ENCODE measurements at regions not wholly inside any gene's neighbourhood (a gene's known extent, or its start where the extent isn't known, plus 50 kb on each side); places are given as distances from the start of the nearest gene placed in this dataset.
"Not testable (repeated sequence)": the region's sequence is repeated elsewhere in the genome, so short reads cannot be mapped to it uniquely, and the experiment has no call there.

GRCh38 chr3:118527514-118528044 is 507.1 kb downstream of the IGSF11 start:
- in situ Hi-C loops (cut with MboI; ENCODE audit: low pct_ligation_motif_present in 1 of 4, low pct_unique_long_range_greater_than_20kb in 1 of 4, low sequenced_read_pairs in 3 of 4) (no loop called here), intact Hi-C loops (cut with DNase I; ENCODE audit: low total_unique reads) (no loop called here)
- no peak for DNase-seq
- Histone ChIP-seq H3K36me3 (no peaks in the 10 kb centered on the region), H3K27me3 (no peaks in the 10 kb centered on the region), H3K4me1 (no peaks in the 10 kb centered on the region), H3K9me3 (no peaks in the 10 kb centered on the region), H3K4me3 (no peak overlapping the region), H3K27ac (no peak overlapping the region)
- TF ChIP-seq POLR2AphosphoS5 (IDR thresholded peaks at IDR 0.05) = no peak
- TF ChIP-seq EP300 (IDR thresholded peaks at IDR 0.05; ENCODE audit: low read depth) = no peak
- no peak for TF ChIP-seq POLR2A (IDR thresholded peaks at IDR 0.05)
- TF ChIP-seq, protein P1, sequence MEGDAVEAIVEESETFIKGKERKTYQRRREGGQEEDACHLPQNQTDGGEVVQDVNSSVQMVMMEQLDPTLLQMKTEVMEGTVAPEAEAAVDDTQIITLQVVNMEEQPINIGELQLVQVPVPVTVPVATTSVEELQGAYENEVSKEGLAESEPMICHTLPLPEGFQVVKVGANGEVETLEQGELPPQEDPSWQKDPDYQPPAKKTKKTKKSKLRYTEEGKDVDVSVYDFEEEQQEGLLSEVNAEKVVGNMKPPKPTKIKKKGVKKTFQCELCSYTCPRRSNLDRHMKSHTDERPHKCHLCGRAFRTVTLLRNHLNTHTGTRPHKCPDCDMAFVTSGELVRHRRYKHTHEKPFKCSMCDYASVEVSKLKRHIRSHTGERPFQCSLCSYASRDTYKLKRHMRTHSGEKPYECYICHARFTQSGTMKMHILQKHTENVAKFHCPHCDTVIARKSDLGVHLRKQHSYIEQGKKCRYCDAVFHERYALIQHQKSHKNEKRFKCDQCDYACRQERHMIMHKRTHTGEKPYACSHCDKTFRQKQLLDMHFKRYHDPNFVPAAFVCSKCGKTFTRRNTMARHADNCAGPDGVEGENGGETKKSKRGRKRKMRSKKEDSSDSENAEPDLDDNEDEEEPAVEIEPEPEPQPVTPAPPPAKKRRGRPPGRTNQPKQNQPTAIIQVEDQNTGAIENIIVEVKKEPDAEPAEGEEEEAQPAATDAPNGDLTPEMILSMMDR (IDR thresholded peaks at IDR 0.05) = no peak

DNA sequence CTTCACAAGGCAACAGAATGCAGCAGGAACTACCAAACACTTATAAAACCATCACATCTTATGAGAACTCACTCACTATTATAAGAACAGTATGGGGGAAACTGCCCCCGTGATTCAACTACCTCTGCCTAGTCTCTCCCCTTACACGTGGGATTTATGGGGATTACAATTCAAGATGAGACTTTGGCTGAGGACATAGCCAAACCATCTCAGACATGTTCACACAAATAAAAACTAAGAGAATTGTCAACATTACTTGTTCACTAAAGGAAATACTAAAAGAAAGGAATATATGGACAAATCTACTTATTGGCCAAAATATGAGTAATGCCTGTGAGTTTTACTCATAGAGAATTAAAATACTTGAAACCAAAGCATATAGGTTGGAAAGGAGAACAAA is 505.1 kb downstream of the IGSF11 start:
- intact Hi-C loops (cut with DNase I; ENCODE audit: low total_unique reads) = no loop called here
- WGBS, 2 donors (ENCODE audit: low coverage in 1 of 2) = 60 to 65% methylated on average over 1 to 2 of the region's 2 CpGs
- no peak overlapping the region for H3K27ac ChIP-seq
- no peaks in the 10 kb centered on the region for H3K4me1 ChIP-seq
- DNase-seq = no peak
- TF ChIP-seq EP300 (IDR thresholded peaks at IDR 0.05; ENCODE audit: low read depth) (no peak), POLR2AphosphoS5 (IDR thresholded peaks at IDR 0.05) (no peak), POLR2A (IDR thresholded peaks at IDR 0.05) (no peak)
- TF ChIP-seq, protein P1 (IDR thresholded peaks at IDR 0.05) = no peak
- H3K27me3 ChIP-seq = no peaks in the 10 kb centered on the region
- in situ Hi-C loops (cut with MboI; ENCODE audit: low pct_ligation_motif_present in 1 of 4, low pct_unique_long_range_greater_than_20kb in 1 of 4, low sequenced_read_pairs in 3 of 4) = no loop called here
- no peaks in the 10 kb centered on the region for H3K36me3 ChIP-seq
- H3K9me3 ChIP-seq = no peaks in the 10 kb centered on the region
- no peak overlapping the region for H3K4me3 ChIP-seq

DNA sequence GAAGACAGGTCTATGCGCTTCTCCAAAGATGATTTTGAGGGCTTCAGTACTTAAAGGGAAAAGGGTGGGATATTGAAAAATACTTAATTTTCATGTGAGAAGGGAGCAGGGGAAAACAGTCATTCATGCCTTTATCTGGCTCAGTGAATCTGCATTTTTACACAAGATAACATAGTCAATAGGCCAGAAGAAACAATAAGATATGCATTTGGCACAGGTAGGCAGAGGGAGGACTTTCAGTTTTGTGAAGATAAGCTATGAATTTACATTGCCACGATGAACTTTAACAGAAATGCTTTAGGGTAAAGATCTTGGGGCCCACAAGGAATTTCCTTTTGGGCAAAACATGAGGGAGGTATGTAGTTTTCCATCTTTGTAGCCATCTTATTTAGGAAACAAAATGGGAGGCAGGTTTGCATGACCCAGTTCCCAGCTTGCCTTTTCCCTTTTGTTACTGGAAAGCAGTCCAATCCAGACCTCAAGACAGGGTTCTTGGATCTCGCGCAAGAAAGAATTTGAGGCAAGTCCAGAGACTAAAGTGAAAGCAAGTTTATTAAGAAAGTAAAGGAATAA is 504.2 kb downstream of the IGSF11 start:
- H3K27ac ChIP-seq = no peak overlapping the region
- no peaks in the 10 kb centered on the region for H3K4me1 ChIP-seq
- in situ Hi-C loops (cut with MboI; ENCODE audit: low pct_ligation_motif_present in 1 of 4, low pct_unique_long_range_greater_than_20kb in 1 of 4, low sequenced_read_pairs in 3 of 4) (no loop called here), intact Hi-C loops (cut with DNase I; ENCODE audit: low total_unique reads) (no loop called here)
- no peak for DNase-seq
- H3K4me3 ChIP-seq = no peak overlapping the region
- H3K36me3 ChIP-seq = no peaks in the 10 kb centered on the region
- H3K27me3 ChIP-seq = no peaks in the 10 kb centered on the region
- TF ChIP-seq, protein P1 (IDR thresholded peaks at IDR 0.05) = no peak
- TF ChIP-seq EP300 (IDR thresholded peaks at IDR 0.05; ENCODE audit: low read depth) (no peak), POLR2AphosphoS5 (IDR thresholded peaks at IDR 0.05) (no peak), POLR2A (IDR thresholded peaks at IDR 0.05) (no peak)
- no peaks in the 10 kb centered on the region for H3K9me3 ChIP-seq
- 81 to 82% methylated on average over 4 of the region's 4 CpGs for WGBS, 2 donors (ENCODE audit: low coverage in 1 of 2)

DNA sequence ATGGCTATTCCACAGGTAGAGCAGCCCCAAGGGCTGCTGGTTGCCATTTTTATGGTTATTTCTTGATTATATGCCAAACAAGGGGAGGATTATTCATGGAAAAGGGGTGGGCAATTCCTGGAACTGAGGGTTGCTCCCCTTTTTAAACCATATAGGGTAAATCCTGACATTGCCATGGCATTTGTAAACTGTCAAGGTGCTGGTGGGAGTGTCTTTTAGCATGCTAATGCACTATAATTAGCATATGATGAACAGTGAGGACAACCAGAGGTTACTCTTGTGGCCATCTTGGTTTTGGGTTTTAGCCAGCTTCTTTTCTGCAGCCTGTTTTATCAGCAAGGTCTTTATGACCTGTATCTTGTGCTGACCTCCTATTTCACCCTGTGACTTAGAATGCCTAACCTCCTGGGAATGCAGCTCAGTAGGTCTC is 503.7 kb downstream of the IGSF11 start:
- H3K4me1 ChIP-seq; in situ Hi-C loops (cut with MboI; ENCODE audit: low pct_ligation_motif_present in 1 of 4, low pct_unique_long_range_greater_than_20kb in 1 of 4, low sequenced_read_pairs in 3 of 4); H3K27me3 ChIP-seq; DNase-seq; intact Hi-C loops (cut with DNase I; ENCODE audit: low total_unique reads); H3K27ac ChIP-seq; H3K9me3 ChIP-seq; H3K4me3 ChIP-seq; H3K36me3 ChIP-seq: not testable (repeated sequence)

- H3K27me3 ChIP-seq = no peaks in the 10 kb centered on the region
- H3K27ac ChIP-seq = no peak overlapping the region
- 41 to 50% methylated on average over 1 to 3 of the region's 3 CpGs for WGBS, 2 donors (ENCODE audit: low coverage in 1 of 2)
- no peaks in the 10 kb centered on the region for H3K9me3 ChIP-seq
- no peak overlapping the region for H3K4me3 ChIP-seq
- no peaks in the 10 kb centered on the region for H3K36me3 ChIP-seq
- no peak for TF ChIP-seq EP300 (IDR thresholded peaks at IDR 0.05; ENCODE audit: low read depth)
- TF ChIP-seq, protein P1 (IDR thresholded peaks at IDR 0.05) = no peak
- TF ChIP-seq POLR2A (IDR thresholded peaks at IDR 0.05) = no peak
- no peak for TF ChIP-seq POLR2AphosphoS5 (IDR thresholded peaks at IDR 0.05)
- no peaks in the 10 kb centered on the region for H3K4me1 ChIP-seq
- in situ Hi-C loops (cut with MboI; ENCODE audit: low pct_ligation_motif_present in 1 of 4, low pct_unique_long_range_greater_than_20kb in 1 of 4, low sequenced_read_pairs in 3 of 4) = no loop called here
- intact Hi-C loops (cut with DNase I; ENCODE audit: low total_unique reads) = no loop called here
- DNase-seq = no peak
These were observed 502.8 kb downstream of the IGSF11 start for GRCh38 chr3:118531816-118532215.

Data from transverse colon (tissue), 4 donors.